ENCODE measurements at regions not wholly inside any gene's neighbourhood (a gene's known extent, or its start where the extent isn't known, plus 50 kb on each side); places are given as distances from the start of the nearest gene placed in this dataset.
"Not testable (repeated sequence)": the region's sequence is repeated elsewhere in the genome, so short reads cannot be mapped to it uniquely, and the experiment has no call there.

DNA sequence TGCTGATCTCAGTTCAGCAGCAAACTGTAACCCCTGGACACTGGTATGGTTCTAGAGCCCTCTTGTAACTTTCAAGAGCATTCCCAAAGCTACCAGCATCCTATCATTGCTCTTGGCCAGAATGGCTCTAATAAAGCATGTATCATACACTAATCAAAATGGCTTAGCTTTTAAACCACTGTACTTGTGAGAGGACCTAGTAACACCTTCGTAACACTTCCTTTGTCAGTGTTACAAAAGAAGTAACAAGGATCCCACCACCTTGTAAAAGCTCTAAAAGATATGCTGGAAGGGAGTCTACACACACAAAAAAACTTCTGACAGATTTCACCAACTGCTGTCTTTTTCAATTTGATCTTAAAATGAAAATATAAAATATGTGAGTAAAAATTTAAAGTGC is 144.7 kb downstream of the ALOX5 start:
- DNase-seq (ENCODE audit: low spot score) = no peak

DNA sequence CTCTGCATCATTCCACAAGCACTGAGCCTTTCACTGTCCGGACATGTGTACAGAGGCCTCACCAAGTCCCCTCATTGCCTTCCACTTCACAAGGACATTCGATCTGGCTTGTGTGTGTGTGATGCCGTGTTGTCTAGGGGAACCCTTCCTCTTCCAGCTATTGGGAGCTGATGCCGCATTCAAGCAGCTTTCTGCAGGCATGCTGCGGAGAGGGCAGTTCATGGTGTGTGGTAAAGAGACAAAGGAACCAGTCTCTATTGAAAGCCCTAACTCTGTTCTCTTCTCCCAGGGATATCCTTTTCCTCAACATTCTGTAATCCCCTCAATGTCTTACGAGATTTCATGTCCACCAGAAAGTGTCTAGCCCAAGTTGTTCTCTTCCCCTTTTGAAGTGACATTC is 141.6 kb downstream of the ALOX5 start:
- DNase-seq (ENCODE audit: low spot score) = no peak

DNA sequence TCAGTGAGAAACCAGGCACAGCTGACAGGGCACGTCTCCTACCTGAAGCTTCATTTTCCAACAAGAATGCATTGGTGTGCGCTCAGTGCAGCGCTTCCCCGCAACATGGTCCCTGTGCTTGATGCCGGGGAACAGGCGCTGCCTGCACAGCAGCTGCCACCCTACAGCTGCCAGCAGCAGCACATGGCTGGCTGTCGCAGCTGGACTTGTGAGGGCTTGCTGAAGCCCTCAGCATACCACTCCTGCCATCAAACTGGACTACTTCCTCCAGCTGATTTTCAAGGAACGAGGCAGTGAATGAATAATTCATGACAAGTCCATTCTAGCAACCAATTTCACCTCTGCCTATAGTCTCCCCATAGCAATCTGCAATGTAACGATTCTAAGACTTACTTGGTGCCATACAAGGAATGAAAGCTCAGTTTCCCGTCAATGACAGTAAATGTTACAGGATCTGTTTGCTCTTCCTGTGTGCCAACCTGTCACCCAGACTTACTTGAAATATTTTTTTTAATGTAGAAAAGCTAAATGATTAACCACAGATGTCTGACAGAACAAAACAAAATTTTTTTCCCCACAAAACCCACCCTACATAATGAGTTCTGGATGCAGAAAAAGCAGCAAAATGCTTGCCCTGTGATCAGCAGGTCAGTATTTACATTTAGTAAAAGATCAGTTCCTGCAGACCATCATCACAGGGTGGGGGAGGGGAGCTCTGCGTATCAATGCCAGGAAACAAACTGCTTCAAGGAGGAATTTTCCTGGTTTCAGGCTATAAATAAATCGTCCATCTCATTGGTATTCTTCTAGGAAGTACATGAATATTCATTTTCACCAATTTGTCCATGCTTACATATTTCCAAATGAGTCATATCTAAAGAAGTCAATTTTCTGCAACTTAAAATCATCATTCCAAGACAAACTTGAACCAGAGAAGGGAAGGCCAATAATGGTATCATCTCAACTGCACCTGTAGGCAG is 140.6 kb downstream of the ALOX5 start:
- no peak for DNase-seq (ENCODE audit: low spot score)

DNA sequence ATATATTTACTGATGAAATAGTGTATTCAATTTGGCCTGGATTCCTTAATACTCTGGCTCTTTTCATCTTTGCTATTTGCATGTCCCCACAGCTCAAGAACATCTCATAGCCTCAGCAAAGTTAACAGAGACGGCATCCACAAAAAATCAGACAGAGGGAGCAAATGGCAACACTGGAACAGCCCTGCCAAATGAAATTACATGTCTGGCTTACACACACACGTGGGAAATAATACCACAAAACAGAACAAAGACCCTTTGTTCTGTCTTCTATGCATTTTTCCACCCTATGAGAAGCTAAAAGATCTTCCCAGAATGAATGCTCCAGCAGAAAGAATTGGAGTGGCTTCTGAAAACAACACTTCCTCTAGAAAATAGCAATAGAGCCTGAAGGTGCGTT is 139.5 kb downstream of the ALOX5 start:
- DNase-seq (ENCODE audit: low spot score) = no peak

DNA sequence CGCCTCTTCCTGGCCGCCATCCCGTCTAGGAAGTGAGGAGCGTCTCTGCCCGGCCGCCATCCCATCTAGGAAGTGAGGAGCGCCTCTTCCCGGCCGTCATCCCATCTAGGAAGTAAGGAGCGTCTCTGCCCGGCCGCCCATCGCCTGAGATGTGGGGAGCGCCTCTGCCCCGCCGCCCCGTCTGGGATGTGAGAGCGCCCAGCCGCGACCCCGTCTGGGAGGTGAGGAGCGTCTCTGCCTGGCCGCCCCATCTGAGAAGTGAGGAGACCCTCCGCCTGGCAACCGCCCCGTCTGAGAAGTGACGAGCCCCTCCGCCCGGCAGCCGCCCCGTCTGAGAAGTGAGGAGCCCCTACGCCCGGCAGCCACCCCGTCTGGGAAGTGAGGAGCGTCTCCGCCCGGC is 137.9 kb downstream of the ALOX5 start:
- DNase-seq (ENCODE audit: low spot score) = not testable (repeated sequence)

DNA sequence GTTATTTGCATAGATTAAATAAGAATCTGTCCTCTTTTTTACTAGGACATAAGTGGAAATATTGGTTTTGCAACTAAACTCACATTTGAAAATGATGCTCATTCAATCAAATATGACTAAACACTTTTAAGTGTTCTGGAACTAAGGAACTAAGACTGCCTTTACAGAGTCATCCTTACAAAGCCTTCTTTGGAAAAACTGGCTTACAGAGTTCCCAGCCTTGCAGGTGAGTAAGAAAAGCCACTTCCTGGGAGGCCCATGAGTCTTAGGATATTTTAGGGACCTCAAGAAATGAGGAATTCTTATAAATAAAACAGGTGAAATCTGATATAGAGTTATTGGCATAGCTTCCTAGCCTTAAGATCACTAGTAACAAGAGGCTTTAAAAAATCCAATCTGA is 135.5 kb downstream of the ALOX5 start:
- no peak for DNase-seq (ENCODE audit: low spot score)

DNA sequence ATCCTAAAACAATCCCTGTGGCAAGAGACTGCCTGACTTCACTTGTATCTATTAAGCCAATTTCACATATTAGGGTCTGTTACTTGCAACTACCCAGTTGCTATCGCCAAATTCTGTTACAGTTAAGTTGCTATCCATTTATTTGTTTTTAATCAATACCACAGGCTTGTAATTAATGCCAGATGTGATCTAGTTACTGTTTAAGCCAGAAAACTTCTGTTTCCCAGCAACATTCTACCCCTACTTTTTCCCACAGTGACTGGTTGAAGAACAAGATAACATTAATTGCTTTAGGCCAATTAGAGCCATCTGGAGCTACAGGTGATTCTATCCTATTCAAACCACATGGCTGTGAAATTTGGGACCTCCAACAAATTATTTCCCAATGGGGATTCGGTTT is 131.3 kb downstream of the ALOX5 start:
- no peak for DNase-seq (ENCODE audit: low spot score)

DNA sequence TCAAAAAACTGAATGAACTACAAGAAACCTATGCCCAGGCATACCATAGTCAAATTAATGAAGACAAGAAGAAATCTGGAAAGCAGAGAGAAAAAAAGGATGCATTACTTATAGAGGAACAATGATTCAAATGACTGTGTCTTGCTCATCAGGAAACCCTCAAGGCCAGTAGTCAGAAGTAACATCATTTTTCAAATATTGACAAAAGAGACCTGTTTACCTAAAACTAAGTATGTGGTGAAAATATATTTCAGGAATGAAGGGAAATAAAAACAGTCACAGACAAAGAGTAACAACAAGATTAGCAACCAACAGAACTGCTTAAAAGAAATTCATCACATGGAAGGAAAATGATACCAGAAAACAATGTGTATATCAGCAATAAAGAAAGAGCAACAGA is 128.4 kb downstream of the ALOX5 start:
- no peak for DNase-seq (ENCODE audit: low spot score)

DNA sequence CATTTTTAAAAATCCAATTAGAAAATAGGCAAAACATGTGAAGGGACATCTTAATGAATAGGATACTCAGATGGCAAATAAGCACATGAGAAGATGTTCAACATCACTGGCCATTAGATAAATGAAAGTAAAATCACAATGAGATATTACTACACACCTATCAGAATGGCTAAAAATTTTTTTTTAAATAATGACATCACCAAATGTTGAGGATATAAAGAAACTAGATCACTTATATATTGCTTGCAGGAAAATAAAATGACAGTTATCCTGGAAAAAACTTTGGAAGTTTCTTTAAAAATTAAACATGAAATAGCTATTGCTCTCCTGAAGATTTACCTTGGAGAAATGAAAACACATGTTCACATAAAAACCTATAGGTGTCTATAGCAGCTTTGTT is 127.8 kb downstream of the ALOX5 start:
- DNase-seq (ENCODE audit: low spot score) = no peak

DNA sequence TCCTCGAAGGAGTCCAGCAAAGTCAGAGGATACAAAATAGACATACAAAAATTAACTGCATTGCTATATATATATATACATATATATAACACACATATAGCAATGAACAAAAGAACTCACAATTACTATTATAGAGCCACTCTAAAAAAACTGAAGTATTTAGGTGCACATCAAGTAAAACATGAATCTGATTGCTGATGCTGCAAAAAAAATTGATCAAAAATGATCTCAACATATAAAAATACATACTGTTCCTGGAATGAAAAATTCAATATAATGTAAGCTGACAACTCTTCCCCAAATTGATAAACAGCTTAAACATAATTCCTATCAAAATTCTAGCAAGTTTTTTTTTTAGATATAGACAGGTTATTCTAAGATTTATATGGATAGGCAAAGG is 126.8 kb downstream of the ALOX5 start:
- no peak for DNase-seq (ENCODE audit: low spot score)

DNA sequence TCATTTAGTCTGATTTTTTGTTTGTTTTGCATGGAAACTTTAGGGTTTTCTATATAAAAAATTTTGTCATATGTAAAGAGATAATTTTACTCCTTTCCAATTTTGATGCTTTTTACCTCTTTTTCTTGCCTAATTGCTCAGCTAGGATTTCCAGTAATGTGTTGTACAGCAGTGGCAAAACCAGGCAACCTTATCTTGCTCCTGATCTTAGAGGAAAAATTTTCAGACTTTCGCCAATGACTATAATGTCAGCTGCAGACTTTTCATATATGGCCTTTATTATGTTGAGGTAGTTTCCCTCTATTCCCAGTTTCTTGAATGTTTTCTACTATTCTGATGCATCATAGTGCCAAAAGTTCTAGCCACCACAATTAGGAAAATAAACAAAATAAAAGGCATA is 126.3 kb downstream of the ALOX5 start:
- no peak for DNase-seq (ENCODE audit: low spot score)

DNA sequence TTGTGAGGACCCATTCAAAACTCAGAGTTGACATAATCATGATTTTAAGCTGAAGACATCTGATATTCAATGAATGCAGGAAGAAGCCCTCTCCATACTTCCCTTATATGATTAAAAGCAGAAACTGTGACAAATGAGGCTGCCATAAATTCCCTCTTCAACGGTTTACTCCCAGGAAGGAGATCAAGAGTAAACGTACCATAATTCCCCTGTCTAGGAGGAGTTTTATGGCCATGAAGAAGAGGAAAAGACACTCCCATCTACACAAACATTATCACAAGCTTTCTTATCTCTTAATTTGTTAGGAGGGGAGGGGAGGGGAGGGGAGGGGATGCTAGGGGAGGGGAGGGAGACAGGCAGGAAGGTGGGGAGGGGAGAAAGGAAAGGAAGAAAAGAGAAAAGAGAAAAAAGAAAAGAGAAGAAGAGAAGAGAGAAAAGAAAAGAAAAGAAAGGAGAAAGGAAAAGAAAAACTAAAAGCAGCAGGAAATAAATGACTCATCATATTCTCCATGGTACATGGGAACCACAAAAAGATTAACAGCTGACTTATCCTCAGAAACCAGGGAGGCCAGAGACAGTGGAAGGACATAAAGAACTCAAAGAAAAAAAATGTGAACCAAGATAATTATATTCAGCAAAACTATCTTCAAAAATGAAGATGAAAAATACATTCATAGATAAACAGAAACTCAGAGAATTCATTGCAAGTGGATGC is 121.6 kb downstream of the ALOX5 start:
- no peak for DNase-seq (ENCODE audit: low spot score)
